GM12875 (cell line): ENCODE measurements at regions not wholly inside any gene's neighbourhood (a gene's known extent, or its start where the extent isn't known, plus 50 kb on each side); places are given as distances from the start of the nearest gene placed in this dataset.

Source experiments
- H3K4me3 ChIP-seq: one replicate; pipeline ENCODE4 v1.5.1; 2011; ENCODE audit warnings: low read depth, low read length, control low read depth
- TF ChIP-seq, protein P1 (sequence below): IDR thresholded peaks from 2 replicates; pipeline ENCODE4 v1.5.1; 2011; ENCODE audit warnings: low read depth, mild to moderate bottlenecking, control low read depth, inconsistent platforms, low read length, moderate library complexity, borderline replicate concordance; ENCODE audit not compliant: insufficient read depth

DNA sequence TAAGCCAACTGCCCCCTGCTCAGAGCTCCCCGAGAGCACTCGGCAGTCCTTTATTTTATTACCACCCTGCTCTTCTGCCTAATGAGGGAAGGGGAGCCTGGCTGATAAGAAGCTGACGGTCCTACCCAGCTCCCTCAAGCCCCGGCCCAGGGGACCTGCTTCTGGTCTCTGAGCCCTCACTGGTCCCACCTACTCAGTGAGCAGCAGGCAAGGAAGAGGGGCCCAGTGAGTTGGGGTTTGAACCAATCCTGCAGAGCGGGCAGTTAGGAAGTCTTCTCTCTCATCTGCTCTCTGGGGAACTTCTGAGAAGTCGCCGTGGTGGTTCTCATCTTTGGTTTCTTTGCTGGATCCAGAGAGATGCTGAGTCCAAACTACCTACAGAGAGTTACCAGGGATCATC lies 218.9 kb downstream of the NDUFA10 start:
- TF ChIP-seq, protein P1, sequence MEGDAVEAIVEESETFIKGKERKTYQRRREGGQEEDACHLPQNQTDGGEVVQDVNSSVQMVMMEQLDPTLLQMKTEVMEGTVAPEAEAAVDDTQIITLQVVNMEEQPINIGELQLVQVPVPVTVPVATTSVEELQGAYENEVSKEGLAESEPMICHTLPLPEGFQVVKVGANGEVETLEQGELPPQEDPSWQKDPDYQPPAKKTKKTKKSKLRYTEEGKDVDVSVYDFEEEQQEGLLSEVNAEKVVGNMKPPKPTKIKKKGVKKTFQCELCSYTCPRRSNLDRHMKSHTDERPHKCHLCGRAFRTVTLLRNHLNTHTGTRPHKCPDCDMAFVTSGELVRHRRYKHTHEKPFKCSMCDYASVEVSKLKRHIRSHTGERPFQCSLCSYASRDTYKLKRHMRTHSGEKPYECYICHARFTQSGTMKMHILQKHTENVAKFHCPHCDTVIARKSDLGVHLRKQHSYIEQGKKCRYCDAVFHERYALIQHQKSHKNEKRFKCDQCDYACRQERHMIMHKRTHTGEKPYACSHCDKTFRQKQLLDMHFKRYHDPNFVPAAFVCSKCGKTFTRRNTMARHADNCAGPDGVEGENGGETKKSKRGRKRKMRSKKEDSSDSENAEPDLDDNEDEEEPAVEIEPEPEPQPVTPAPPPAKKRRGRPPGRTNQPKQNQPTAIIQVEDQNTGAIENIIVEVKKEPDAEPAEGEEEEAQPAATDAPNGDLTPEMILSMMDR = no peak
- no peak overlapping the region for H3K4me3 ChIP-seq

DNA sequence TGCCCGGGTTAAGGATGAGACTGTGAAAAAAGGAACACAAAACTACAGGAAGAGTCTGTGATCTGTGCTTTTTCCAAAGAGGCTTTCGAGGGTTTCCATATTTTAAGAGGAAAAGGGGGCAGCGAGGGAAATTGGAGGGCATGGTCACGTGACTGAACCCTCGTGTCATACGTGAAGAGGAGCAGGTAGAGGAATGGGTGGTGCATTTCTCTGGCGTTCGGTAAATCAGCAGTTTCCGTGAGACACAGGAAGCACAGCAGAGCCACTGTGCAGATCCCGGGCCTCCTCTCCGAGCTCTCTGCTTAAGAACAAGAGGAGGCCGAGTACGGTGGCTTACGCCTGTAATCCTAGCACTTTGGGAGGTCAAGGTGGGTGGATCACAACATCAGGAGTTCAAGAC lies 219.7 kb downstream of the NDUFA10 start:
- no peak overlapping the region for H3K4me3 ChIP-seq
- TF ChIP-seq, protein P1 = no peak

DNA sequence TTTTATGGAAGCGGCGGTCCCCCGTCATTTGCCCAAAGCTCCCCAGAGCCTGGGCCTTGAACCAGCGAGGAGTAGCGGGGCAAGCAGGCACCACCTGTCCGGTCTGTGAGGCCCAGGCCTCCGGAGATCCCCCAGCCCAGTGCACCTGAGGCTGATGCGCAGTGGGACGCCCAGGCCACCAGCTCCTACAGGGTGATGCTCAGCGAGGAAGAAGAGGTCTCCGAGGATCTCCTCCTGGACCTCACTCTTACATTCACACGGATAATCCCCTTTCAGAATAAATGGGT lies 220.2 kb downstream of the NDUFA10 start:
- no peak overlapping the region for H3K4me3 ChIP-seq
- TF ChIP-seq, protein P1 = no peak

DNA sequence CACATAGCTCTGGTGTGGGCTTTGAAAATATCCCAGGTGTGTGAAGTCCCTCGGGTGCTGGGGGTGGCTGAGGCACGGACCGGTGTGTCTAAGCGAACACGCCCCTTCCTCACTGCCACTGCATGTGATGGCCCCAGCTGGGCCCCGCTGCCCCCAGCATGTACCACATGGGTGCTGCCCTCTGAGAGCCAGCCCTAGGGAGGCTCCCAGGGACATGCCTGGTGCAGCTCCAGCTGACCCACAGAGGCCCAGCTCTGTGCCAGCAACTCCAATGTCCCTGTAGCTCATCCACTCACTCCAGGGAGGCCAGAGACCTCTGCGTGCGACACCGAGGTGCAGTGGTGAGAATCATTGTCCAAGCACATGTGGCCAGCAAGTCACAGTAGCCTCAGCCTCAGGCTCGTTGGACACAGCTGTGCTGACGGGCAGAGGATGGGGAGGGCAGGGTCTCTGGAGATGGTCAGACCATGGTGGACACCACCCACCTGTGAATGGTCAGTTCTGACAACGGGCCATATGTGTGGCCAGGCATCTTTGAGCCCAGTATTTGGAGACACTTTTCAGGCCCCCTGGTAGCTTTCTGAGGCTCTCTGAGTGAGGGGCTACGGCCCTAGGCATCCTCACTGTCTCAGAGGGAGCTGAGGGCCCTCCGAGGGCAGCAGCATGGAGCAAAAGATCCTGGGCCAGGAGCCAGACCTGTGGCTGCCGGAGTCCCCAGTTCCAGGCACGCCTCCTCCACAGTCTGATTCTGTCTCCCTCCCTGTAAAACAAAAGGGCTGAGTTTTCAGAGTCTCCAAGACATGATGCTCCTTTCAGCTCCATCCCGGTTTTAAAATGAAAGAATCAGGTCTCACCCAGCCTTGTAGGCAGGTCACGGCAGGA lies 220.7 kb downstream of the NDUFA10 start:
- TF ChIP-seq, protein P1 = no peak
- no peak overlapping the region for H3K4me3 ChIP-seq

DNA sequence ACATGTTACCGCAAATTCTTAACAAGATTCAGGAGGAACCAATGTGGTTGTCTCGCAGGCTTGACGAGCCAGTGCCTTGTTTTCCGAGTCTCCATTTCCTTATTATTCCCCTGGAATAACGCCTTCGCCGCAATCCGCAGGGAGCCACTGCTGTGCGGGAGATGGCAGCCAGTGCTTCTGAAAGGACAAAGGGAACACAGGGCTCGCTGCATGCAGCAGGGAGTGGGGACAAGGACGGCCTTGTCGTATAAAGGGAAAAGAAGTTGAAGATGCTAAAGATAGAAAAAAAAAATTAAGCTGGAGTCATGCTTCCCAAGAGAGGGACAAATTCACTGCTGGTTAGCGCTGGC lies 221.4 kb downstream of the NDUFA10 start:
- TF ChIP-seq, protein P1 = no peak
- no peak overlapping the region for H3K4me3 ChIP-seq

DNA sequence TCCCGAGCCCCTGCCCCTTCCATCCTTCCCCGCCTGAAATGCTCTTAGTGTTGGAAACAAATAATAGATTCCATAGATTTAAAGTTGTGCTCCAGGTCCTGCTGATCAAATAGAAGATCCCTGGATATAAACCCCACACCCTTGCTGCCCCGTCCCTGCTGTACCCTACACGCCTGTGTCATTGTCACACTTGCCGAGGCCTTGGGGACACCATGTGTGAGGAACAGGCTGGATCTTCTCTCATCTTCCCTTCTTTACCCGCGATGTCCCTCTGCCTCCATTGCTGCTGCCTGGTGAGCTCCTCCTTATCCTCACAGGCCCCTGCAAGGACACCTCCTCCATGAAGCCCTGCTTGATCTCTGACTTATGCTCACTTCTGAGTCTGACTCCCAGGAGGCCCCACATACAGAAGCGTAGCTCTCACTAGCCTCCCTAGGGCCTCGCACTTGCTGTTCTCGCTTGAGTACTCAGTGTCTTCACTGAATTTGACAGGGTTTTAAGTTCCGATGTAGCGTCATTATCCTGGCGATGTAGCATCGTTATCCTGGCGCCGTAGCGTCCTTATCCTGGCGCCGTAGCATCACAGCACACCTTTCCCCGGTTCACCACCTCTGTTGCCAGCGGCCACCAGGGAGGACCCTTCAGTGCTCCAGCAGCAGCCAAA lies 221.9 kb downstream of the NDUFA10 start:
- no peak overlapping the region for H3K4me3 ChIP-seq
- TF ChIP-seq, protein P1 = no peak

DNA sequence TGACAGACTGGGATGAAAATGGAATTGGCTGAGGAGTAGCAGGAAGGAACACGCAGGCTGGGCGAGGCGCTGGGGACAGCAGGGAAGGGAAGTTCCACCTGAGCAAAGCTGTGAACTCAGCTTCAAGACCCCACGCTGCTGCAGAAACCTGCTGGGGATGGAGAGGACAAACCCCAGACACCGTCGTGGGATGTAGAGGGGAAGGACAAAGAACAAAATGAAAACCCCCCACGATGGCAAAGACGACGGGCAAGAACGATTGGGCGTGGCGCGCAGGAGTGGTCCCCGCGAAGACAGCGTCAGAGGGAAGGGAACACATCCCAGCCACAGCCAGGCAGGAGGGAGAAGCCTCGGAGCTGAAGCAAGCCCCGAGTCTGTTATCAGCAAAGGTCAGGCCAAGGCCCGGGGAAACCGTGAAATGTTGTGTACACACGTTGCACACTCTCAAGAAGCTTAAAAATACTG lies 222.9 kb downstream of the NDUFA10 start:
- H3K4me3 ChIP-seq = no peak overlapping the region
- TF ChIP-seq, protein P1 = no peak
